H1 (cell line): ENCODE measurements at regions not wholly inside any gene's neighbourhood (a gene's known extent, or its start where the extent isn't known, plus 50 kb on each side); places are given as distances from the start of the nearest gene placed in this dataset.

Experiments
- CTCF ChIA-PET: fragments of 300-600 bp; sonication (Branson Sonifier 250); formaldehyde crosslinking; loops from one replicate; lab custom pipeline; 2021; ENCODE audit not compliant: partially characterized antibody; lab: Charles Lee
- POLR2A ChIA-PET: fragments of 300-600 bp; sonication (Branson Sonifier 250); formaldehyde crosslinking; loops from one replicate; lab custom pipeline; 2021; ENCODE audit warnings: inconsistent platforms; ENCODE audit not compliant: partially characterized antibody; lab: Charles Lee
- DNase-seq, 2 experiments: peaks; one replicate each; pipeline versions ENCODE4 v3.0.0 to v3.0.0-alpha.2; 2010 to 2022; ENCODE audit warnings: low spot score in 2 of 2, low read depth in 1 of 2, mixed read lengths in 1 of 2
- FAIRE-seq: peaks from 2 replicates; lab custom pipeline; 2011; peaks lifted over from hg19 to GRCh38; lab: Jason Lieb, UNC
- H2AFZ ChIP-seq: 2 replicates; pipeline ENCODE4 v1.8.1; 2012; ENCODE audit warnings: low read length, inconsistent platforms
- H2AK5ac ChIP-seq: 2 replicates; pipeline ENCODE4 v1.6.1; 2013; ENCODE audit warnings: low read depth, low read length
- H2BK120ac ChIP-seq: replicated peaks from 2 replicates; pipeline ENCODE3; 2013; ENCODE audit warnings: low read depth, low read length, inconsistent platforms
- H2BK12ac ChIP-seq: 2 replicates; pipeline ENCODE4 v1.6.1; 2013; ENCODE audit warnings: low read depth, low read length
- H2BK15ac ChIP-seq: 2 replicates; pipeline ENCODE4 v1.6.1; 2013; ENCODE audit warnings: low read length
- H2BK20ac ChIP-seq: 2 replicates; pipeline ENCODE4 v1.6.1; 2013; ENCODE audit warnings: low read length
- H2BK5ac ChIP-seq: 2 replicates; pipeline ENCODE4 v1.6.1; 2013; ENCODE audit warnings: low read depth, low read length
- H3K14ac ChIP-seq: 2 replicates; pipeline ENCODE4 v1.6.1; 2013; ENCODE audit warnings: inconsistent platforms; ENCODE audit not compliant: insufficient read length
- H3K18ac ChIP-seq: 2 replicates; pipeline ENCODE4 v1.6.1; 2013; ENCODE audit warnings: low read length; ENCODE audit errors: extremely low read depth
- H3K23ac ChIP-seq: 2 replicates; pipeline ENCODE4 v1.6.1; 2013; ENCODE audit warnings: inconsistent platforms; ENCODE audit not compliant: insufficient read length
- H3K23me2 ChIP-seq: 2 replicates; pipeline ENCODE4 v1.6.1; 2013; ENCODE audit warnings: low read depth, low read length
- H3K27ac ChIP-seq: 2 replicates; pipeline ENCODE4 v1.6.1; 2011; ENCODE audit warnings: low read depth, low read length, inconsistent platforms
- H3K27me3 ChIP-seq, 4 experiments: replicated peaks in 1 of 4; 1 replicate in 1 of 4; 2 replicates in 3 of 4; pipeline versions ENCODE4 v1.6.1 to v1.8.1; 2011 to 2013; ENCODE audit warnings: low read length in 3 of 4, mild to moderate bottlenecking in 3 of 4, inconsistent platforms in 2 of 4, mixed read lengths in 2 of 4, moderate library complexity in 1 of 4; ENCODE audit not compliant: control insufficient read depth in 3 of 4, insufficient read depth in 3 of 4; ENCODE audit errors: extremely low read depth in 1 of 4
- H3K36me3 ChIP-seq, 4 experiments: 2 replicates each; pipeline versions ENCODE4 v1.6.1 to v1.8.1; 2011 to 2013; ENCODE audit warnings: mild to moderate bottlenecking in 4 of 4, low read length in 3 of 4, moderate library complexity in 2 of 4, control low read depth in 1 of 4, inconsistent platforms in 1 of 4; ENCODE audit not compliant: insufficient read depth in 4 of 4, control insufficient read depth in 2 of 4
- H3K4ac ChIP-seq: replicated peaks from 2 replicates; pipeline ENCODE3; 2013; ENCODE audit warnings: low read length, low read depth, mixed read lengths, inconsistent platforms; ENCODE audit not compliant: insufficient read length
- H3K4me1 ChIP-seq, 4 experiments: replicated peaks in 1 of 4; 1 replicate in 1 of 4; 2 replicates in 3 of 4; pipeline versions ENCODE4 v1.6.1 to v1.8.1; 2011 to 2013; ENCODE audit warnings: low read length in 3 of 4, inconsistent platforms in 2 of 4, mixed read lengths in 1 of 4; ENCODE audit not compliant: insufficient read depth in 4 of 4, control insufficient read depth in 3 of 4
- H3K4me2 ChIP-seq, 2 experiments: 2 replicates each; pipeline versions ENCODE4 v1.6.1 to v1.8.1; 2011 to 2013; ENCODE audit warnings: low read depth in 2 of 2, low read length in 2 of 2, control low read depth in 1 of 2, inconsistent platforms in 1 of 2, mild to moderate bottlenecking in 1 of 2; ENCODE audit not compliant: insufficient read depth in 1 of 2
- H3K4me3 ChIP-seq, 4 experiments: fragments of 200-600, 300-600 bp in 1 of 4; sonication (generic), shearing (Covaris generic), sonication (Bioruptor Twin) in 1 of 4; 2 replicates each; pipeline versions ENCODE4 v1.5.1 to v1.8.1; 2011 to 2016; ENCODE audit warnings: low read length in 4 of 4, low read depth in 3 of 4, control low read depth in 2 of 4, inconsistent platforms in 2 of 4, mild to moderate bottlenecking in 2 of 4, mixed read lengths in 1 of 4, moderate library complexity in 1 of 4; ENCODE audit not compliant: insufficient read depth in 2 of 4; ENCODE audit errors: extremely low read depth in 1 of 4
- H3K56ac ChIP-seq: replicated peaks from 2 replicates; pipeline ENCODE3; 2013; ENCODE audit warnings: low read depth, mild to moderate bottlenecking, mixed read lengths, low read length, inconsistent platforms; ENCODE audit not compliant: insufficient read length
- H3K79me1 ChIP-seq: 2 replicates; pipeline ENCODE4 v1.6.1; 2013; ENCODE audit warnings: low read depth, low read length, control low read depth
- H3K79me2 ChIP-seq, 2 experiments: 2 replicates each; pipeline versions ENCODE4 v1.6.1 to v1.8.1; 2012 to 2013; ENCODE audit warnings: low read length in 2 of 2, mild to moderate bottlenecking in 2 of 2, inconsistent platforms in 1 of 2; ENCODE audit not compliant: insufficient read depth in 2 of 2, control insufficient read depth in 1 of 2
- H3K9ac ChIP-seq, 4 experiments: replicated peaks in 1 of 4; 1 replicate in 1 of 4; 2 replicates in 3 of 4; pipeline versions ENCODE4 v1.6.1 to v1.8.1; 2011 to 2013; ENCODE audit warnings: low read depth in 3 of 4, low read length in 3 of 4, control low read depth in 2 of 4, mild to moderate bottlenecking in 2 of 4, moderate library complexity in 2 of 4, inconsistent platforms in 1 of 4; ENCODE audit errors: extremely low read depth in 1 of 4
- H3K9me3 ChIP-seq, 2 experiments: 2 replicates each; pipeline versions ENCODE4 v1.6.1 to v1.8.1; 2012 to 2013; ENCODE audit warnings: mild to moderate bottlenecking in 2 of 2, moderate library complexity in 2 of 2, control low read depth in 1 of 2, inconsistent platforms in 1 of 2, low read depth in 1 of 2, low read length in 1 of 2, mixed read lengths in 1 of 2; ENCODE audit not compliant: insufficient read depth in 2 of 2
- H4K20me1 ChIP-seq, 2 experiments: replicated peaks in 1 of 2; 2 replicates each; pipeline versions ENCODE3 to v1.8.1; 2011 to 2013; ENCODE audit warnings: inconsistent platforms in 2 of 2, low read length in 2 of 2, mild to moderate bottlenecking in 1 of 2; ENCODE audit not compliant: insufficient read depth in 2 of 2, control insufficient read depth in 1 of 2
- H4K5ac ChIP-seq: 2 replicates; pipeline ENCODE4 v1.6.1; 2013; ENCODE audit warnings: low read length, low read depth, mixed read lengths, inconsistent platforms; ENCODE audit not compliant: insufficient read length
- H4K8ac ChIP-seq: 2 replicates; pipeline ENCODE4 v1.8.0; 2013; ENCODE audit warnings: mild to moderate bottlenecking, moderate library complexity, low read length, inconsistent platforms; ENCODE audit not compliant: insufficient read depth; ENCODE audit errors: extremely low read depth
- H4K91ac ChIP-seq: replicated peaks from 2 replicates; pipeline ENCODE3; 2013; ENCODE audit warnings: low read length, mixed read lengths, inconsistent platforms; ENCODE audit not compliant: insufficient read length
- CTCF ChIP-seq, 3 experiments: IDR thresholded peaks; 1 replicate in 2 of 3; 2 replicates in 1 of 3; pipeline versions ENCODE4 v1.5.1 to v1.6.1; 2011; ENCODE audit warnings: low read length in 3 of 3, mild to moderate bottlenecking in 3 of 3, inconsistent platforms in 2 of 3, low read depth in 1 of 3, moderate library complexity in 1 of 3; ENCODE audit not compliant: insufficient read depth in 1 of 3; ENCODE audit errors: control extremely low read depth in 1 of 3
- SIN3A ChIP-seq, 2 experiments: IDR thresholded peaks in 1 of 2; conservative IDR thresholded peaks in 1 of 2; 2 replicates each; pipeline ENCODE4 v1.6.1; 2011 to 2012; ENCODE audit warnings: low read length in 2 of 2, improper control_type of control experiment in 1 of 2, low read depth in 1 of 2, mild to moderate bottlenecking in 1 of 2
- SP1 ChIP-seq: IDR thresholded peaks from 2 replicates; pipeline ENCODE4 v1.6.1; 2011; ENCODE audit warnings: low read depth, low read length
- SUZ12 ChIP-seq: fragments of 200-600 bp; sonication (generic); IDR thresholded peaks from 2 replicates; pipeline ENCODE4 v1.6.1; 2012; ENCODE audit warnings: mild to moderate bottlenecking, inconsistent platforms, low read length, moderate library complexity, mixed read lengths

GRCh38 chr12:38585086-38585485 lies 268.5 kb downstream of the ALG10B start (continued):
- TF ChIP-seq SUZ12 = no peak

DNA sequence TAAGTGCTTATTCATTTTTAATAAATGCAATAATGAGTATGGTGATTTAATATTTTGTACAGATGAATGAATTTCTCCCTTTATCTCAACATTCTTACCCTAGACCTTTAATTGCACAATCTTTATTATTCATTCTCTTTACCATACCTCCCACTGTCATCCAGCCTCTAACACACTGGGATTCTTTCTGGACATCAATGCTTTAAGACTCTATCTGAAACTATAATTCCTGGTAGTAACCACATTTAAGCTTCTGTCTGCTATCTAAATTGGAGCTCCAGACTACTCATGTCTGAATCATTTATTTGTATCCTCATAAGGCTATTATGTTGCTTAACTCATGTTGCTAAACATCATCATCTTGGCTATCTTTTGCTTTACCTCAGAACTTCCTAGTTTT lies 270.2 kb downstream of the ALG10B start:
- Histone ChIP-seq H2BK120ac (no peak overlapping the region), H3K4me1 (no peaks in the 10 kb centered on the region), H2BK15ac (no peak overlapping the region), H3K4me2 (no peak overlapping the region), H3K23me2 (no peaks in the 10 kb centered on the region), H4K5ac (no peak overlapping the region), H3K4ac (no peak overlapping the region), H3K79me1 (no peaks in the 10 kb centered on the region), H3K36me3 (no peaks in the 10 kb centered on the region), H4K91ac (no peak overlapping the region), H3K79me2 (no peaks in the 10 kb centered on the region), H4K8ac (no peak overlapping the region), H2AFZ (no peak overlapping the region), H3K9ac (no peak overlapping the region), H2BK20ac (no peak overlapping the region), H3K4me3 (no peak overlapping the region), H2BK5ac (no peak overlapping the region), H3K27ac (no peak overlapping the region), H3K23ac (no peak overlapping the region), H4K20me1 (no peaks in the 10 kb centered on the region), H2AK5ac (no peak overlapping the region), H3K56ac (no peak overlapping the region), H3K9me3 (no peaks in the 10 kb centered on the region), H3K27me3 (no peaks in the 10 kb centered on the region), H2BK12ac (no peak overlapping the region), H3K18ac (no peak overlapping the region), H3K14ac (no peak overlapping the region)
- DNase-seq (no peak), FAIRE-seq (no peak)
- ChIA-PET CTCF (no interaction called here), POLR2A (no interaction called here)
- TF ChIP-seq CTCF (IDR thresholded peaks at IDR 0.05; ENCODE audit: control extremely low read depth in 1 of 3, insufficient read depth in 1 of 3, low read depth in 1 of 3, low read length in 3 of 3) = no peak
- TF ChIP-seq SP1 = no peak
- no peak for TF ChIP-seq SIN3A (conservative IDR thresholded peaks at IDR 0.05 in 1 of 2, IDR thresholded peaks at IDR 0.05 in 1 of 2; ENCODE audit: low read depth in 1 of 2, low read length in 2 of 2)
